MM.1S (cell line): ENCODE measurements at regions not wholly inside any gene's neighbourhood (a gene's known extent, or its start where the extent isn't known, plus 50 kb on each side); places are given as distances from the start of the nearest gene placed in this dataset.

Source experiments
- EZH2 ChIP-seq: fragments of 300-600 bp; sonication (generic); optimal IDR thresholded peaks from 2 replicates; pipeline ENCODE3; 2017; ENCODE audit warnings: low read depth, mild to moderate bottlenecking, antibody characterized with exemption, low read length, mixed read lengths
- EZH2phosphoT487 ChIP-seq: fragments of 300-600 bp; sonication (generic); IDR thresholded peaks from 2 replicates; pipeline ENCODE4 v1.6.1; 2018; ENCODE audit warnings: antibody characterized with exemption, low read length
- TF ChIP-seq, protein P1 (sequence below): fragments of 300-600 bp; sonication (generic); IDR thresholded peaks from 2 replicates; pipeline ENCODE4 v1.5.1; 2016; ENCODE audit warnings: antibody characterized with exemption, low read length, mixed read lengths

DNA sequence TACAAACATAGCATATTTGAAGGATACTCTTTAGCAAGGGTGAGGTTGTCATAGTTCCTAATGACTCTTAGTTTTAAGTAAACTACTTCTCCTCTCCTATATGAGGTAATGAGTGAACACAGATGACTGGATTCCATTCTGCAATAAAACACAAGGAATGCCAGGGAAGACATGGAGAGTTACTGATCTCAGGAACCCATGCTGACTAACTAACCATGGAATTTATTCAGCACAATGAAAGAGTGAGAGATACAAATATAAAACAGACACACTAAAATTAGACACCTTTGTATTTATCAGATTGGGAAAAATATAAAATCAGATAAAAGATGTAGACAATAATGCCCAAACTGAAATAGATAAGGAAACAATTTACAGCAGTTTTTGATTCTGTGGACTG is 1525.9 kb upstream of the SLC10A2 start:
- TF ChIP-seq EZH2phosphoT487 = no peak
- no peak for TF ChIP-seq EZH2
- TF ChIP-seq, protein P1, sequence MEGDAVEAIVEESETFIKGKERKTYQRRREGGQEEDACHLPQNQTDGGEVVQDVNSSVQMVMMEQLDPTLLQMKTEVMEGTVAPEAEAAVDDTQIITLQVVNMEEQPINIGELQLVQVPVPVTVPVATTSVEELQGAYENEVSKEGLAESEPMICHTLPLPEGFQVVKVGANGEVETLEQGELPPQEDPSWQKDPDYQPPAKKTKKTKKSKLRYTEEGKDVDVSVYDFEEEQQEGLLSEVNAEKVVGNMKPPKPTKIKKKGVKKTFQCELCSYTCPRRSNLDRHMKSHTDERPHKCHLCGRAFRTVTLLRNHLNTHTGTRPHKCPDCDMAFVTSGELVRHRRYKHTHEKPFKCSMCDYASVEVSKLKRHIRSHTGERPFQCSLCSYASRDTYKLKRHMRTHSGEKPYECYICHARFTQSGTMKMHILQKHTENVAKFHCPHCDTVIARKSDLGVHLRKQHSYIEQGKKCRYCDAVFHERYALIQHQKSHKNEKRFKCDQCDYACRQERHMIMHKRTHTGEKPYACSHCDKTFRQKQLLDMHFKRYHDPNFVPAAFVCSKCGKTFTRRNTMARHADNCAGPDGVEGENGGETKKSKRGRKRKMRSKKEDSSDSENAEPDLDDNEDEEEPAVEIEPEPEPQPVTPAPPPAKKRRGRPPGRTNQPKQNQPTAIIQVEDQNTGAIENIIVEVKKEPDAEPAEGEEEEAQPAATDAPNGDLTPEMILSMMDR = no peak
